Adipocyte (in vitro differentiated cells): ENCODE measurements at regions not wholly inside any gene's neighbourhood (a gene's known extent, or its start where the extent isn't known, plus 50 kb on each side); places are given as distances from the start of the nearest gene placed in this dataset.

Experiments used
- DNase-seq: peaks from one replicate; pipeline ENCODE4 v3.0.0-alpha.2; 2015; ENCODE audit warnings: low read depth
- H3K27me3 ChIP-seq: replicated peaks from 2 replicates; pipeline ENCODE4 v1.7.0; 2013; ENCODE audit warnings: mild to moderate bottlenecking, low read length, moderate library complexity; ENCODE audit not compliant: control insufficient read depth, insufficient read depth
- H3K36me3 ChIP-seq: 2 replicates; pipeline ENCODE4 v1.7.0; 2013; ENCODE audit warnings: low read length, mild to moderate bottlenecking, moderate library complexity; ENCODE audit not compliant: control insufficient read depth, insufficient read depth, severe bottlenecking
- H3K4me1 ChIP-seq: 2 replicates; pipeline ENCODE4 v1.7.0; 2013; ENCODE audit warnings: mild to moderate bottlenecking, low read length, moderate library complexity; ENCODE audit not compliant: control insufficient read depth, insufficient read depth
- H3K4me3 ChIP-seq: 2 replicates; pipeline ENCODE4 v1.7.0; 2013; ENCODE audit warnings: mild to moderate bottlenecking, low read length, moderate library complexity
- H3K9ac ChIP-seq: 2 replicates; pipeline ENCODE4 v1.7.0; 2013; ENCODE audit warnings: mild to moderate bottlenecking, low read length, moderate library complexity
- H3K9me3 ChIP-seq: 2 replicates; pipeline ENCODE4 v1.7.0; 2013; ENCODE audit warnings: mild to moderate bottlenecking, low read length, moderate library complexity; ENCODE audit not compliant: control insufficient read depth

DNA sequence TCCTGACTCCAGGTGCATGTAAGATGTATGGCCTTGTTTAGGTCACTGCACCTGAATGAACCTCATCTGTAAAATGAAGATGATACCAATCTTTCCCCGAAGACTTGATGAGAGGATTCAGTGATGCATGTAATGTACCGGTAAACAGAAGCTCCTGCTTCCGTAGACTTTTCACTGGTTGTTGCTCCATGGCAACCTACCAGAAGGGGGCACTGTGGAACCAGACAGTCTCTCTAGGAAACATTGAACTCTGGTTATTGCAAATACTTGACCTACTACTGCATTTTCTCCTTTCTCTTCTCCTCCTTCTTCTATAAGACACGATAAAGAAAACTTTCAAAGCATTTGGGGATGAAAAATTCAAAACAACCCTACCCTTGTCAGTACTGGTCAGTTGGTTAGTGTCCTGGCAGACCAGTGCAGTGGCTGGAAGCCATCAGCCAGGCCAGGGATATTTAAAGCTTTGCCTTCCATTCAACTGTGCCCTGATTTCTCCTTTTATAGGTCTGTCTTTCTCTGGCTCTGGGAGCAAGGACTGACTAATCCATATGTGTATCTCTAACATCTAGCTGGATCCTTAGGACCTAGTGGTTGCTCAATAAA is 667.4 kb upstream of the SALL1 start:
- no peak overlapping the region for H3K9ac ChIP-seq
- peaks cover 9% of the 10 kb centered on the region for H3K4me1 ChIP-seq
- no peaks in the 10 kb centered on the region for H3K36me3 ChIP-seq
- H3K4me3 ChIP-seq: no peak overlapping the region
- peak; percentile 67 for DNase-seq
- H3K27me3 ChIP-seq: peaks cover 4% of the 10 kb centered on the region
- H3K9me3 ChIP-seq: peaks cover 4% of the 10 kb centered on the region

DNA sequence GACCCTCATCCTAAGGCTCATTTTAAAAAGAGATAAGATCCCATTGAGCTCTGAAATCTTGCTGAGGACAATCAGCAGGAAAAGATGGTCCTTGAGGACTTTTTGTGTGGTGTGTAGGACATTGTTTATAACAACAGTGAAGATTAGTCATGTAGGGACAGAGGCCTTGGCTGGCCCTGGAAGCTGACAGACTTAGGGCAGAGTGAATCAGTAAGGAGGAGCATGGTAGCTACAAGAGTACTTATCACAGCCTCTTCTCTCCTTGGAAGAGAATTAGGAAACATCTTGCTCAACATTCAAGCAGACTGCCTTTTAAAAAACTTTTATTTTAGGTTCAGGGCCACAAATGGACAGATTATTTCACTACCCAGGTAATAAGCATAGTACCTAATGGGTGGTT is 665.9 kb upstream of the SALL1 start:
- H3K9ac ChIP-seq: no peak overlapping the region
- peaks cover 9% of the 10 kb centered on the region for H3K4me1 ChIP-seq
- no peak overlapping the region for H3K4me3 ChIP-seq
- peaks cover 5% of the 10 kb centered on the region for H3K9me3 ChIP-seq
- no peaks in the 10 kb centered on the region for H3K36me3 ChIP-seq
- peaks cover 1% of the 10 kb centered on the region for H3K27me3 ChIP-seq
- peak; percentile 4 for DNase-seq

DNA sequence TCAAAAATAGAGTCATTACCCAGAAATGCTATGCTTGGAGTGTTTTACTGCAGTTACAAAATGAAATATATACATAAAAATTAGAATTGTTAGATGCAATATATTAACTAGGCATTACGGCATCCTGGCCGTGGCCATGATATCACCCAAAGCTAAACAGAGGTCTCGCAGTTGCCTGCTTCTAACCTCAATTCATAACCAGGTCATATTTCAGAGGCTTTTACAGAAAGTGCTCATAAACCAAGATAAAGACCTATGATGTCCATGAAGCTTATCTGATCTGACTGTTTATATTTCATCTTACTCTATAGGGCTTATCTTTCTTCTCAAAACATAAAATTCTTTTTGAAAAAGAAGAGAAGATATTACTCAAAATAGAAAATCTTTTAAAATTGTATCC is 664.5 kb upstream of the SALL1 start:
- Histone ChIP-seq H3K36me3 (no peaks in the 10 kb centered on the region), H3K9me3 (peaks cover 5% of the 10 kb centered on the region), H3K4me1 (peaks cover 9% of the 10 kb centered on the region), H3K27me3 (no peaks in the 10 kb centered on the region), H3K4me3 (no peak overlapping the region), H3K9ac (no peak overlapping the region)
- no peak for DNase-seq

DNA sequence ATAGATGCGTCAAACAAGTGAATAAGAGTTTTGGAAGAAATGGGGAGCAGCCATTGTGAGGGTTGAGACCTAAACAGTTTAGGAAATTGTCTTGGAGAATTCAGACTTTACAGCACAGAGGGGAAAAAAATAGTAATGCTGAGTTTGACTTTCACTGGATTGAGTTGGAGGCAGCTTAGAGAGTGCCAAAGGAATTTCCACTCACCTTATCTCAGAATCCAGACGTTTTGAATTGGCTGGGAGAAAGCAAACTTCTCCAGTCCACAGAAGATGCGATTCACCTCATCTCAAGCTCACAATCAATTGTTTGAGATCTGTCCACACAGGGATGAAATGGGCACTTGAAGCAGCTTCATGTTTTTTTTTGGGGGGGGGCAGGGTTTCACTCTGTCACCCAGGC is 663.5 kb upstream of the SALL1 start:
- Histone ChIP-seq H3K9me3 (peaks cover 5% of the 10 kb centered on the region), H3K36me3 (no peaks in the 10 kb centered on the region), H3K9ac (no peak overlapping the region), H3K4me3 (no peak overlapping the region), H3K4me1 (peaks cover 9% of the 10 kb centered on the region), H3K27me3 (no peaks in the 10 kb centered on the region)
- DNase-seq: no peak

DNA sequence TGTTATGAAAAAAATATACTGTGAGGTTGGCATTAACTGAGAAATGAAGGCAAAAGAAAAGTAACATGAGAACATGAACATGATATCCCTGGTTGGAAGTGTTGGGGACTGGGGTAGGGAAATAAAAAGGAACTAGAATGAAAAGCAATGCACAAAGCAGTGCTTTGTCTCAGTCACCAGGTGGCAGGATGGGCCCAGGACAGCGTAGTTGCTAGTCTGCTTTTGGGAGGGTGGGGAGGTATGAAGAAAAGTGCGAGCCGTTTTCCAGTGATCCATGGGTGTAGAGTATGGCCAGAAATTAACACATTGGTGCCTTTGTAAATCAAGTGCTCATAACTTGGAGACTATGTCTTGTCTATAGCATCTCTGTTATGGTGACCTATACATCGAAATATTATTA is 662.5 kb upstream of the SALL1 start:
- H3K9me3 ChIP-seq: peaks cover 5% of the 10 kb centered on the region
- peaks cover 9% of the 10 kb centered on the region for H3K4me1 ChIP-seq
- no peaks in the 10 kb centered on the region for H3K27me3 ChIP-seq
- H3K9ac ChIP-seq: no peak overlapping the region
- no peak for DNase-seq
- H3K36me3 ChIP-seq: no peaks in the 10 kb centered on the region
- no peak overlapping the region for H3K4me3 ChIP-seq

DNA sequence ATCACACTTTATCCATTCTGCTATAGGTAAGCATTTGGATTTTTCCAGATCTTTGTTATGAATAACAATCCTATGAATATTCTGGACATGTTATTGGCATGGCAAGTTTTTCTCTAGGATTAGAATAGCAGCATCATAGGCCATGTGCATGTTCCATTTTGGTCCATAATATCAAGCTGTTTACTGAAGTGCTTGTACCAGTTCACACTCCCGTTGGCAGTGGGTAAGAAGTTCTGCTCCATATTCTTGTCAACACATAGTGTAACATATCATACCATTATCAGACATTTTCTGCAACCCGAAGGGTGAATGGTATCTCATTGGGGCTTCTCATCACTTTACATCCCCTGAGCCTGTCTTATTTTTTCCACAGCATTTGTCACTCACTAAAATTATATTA is 661.9 kb upstream of the SALL1 start:
- H3K4me1 ChIP-seq: peaks cover 9% of the 10 kb centered on the region
- H3K9me3 ChIP-seq: peaks cover 5% of the 10 kb centered on the region
- H3K27me3 ChIP-seq: no peaks in the 10 kb centered on the region
- H3K4me3 ChIP-seq: no peak overlapping the region
- no peaks in the 10 kb centered on the region for H3K36me3 ChIP-seq
- no peak for DNase-seq
- H3K9ac ChIP-seq: no peak overlapping the region

DNA sequence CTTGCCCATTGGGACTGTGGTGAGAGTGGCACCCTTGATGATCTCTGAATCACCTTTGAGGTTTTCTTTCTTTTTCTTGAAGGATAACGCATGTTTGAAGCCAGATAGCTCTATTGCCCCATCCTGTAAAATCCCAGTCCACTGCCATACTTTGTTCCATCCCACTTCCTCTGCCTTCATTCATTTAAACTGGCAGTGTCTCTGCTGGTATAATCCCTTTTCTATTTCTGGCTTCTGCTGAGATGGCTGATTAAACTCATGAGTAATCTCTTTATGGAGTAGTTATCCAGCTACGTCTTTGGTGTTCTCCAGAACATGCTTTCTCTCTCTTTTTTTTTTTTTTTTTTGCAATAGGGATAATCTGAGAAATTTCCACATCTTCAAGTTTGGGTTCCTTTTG is 656.5 kb upstream of the SALL1 start:
- Histone ChIP-seq H3K4me1 (no peaks in the 10 kb centered on the region), H3K27me3 (no peaks in the 10 kb centered on the region), H3K9me3 (no peaks in the 10 kb centered on the region), H3K36me3 (no peaks in the 10 kb centered on the region), H3K4me3 (no peak overlapping the region), H3K9ac (no peak overlapping the region)
- no peak for DNase-seq

DNA sequence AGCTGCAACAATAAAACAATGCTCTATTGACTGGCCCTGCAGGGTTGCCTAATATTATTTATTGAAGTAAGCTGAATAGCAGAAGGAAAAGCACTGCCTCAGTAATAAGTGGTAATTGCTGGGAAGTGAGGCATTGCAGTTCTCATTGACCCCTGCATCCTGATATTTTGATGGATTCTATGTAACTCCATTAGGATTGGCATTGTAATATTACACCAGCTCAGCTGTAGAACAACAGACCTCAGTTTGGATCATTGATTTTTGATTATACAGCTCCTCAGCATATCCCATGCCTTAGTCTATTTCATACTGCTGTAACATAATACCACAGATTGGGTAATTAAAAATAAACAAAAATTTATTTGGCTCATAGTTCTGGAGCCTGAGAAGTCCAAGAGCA is 650.6 kb upstream of the SALL1 start:
- peaks cover 6% of the 10 kb centered on the region for H3K27me3 ChIP-seq
- H3K36me3 ChIP-seq: no peaks in the 10 kb centered on the region
- no peak overlapping the region for H3K4me3 ChIP-seq
- peaks cover 3% of the 10 kb centered on the region for H3K4me1 ChIP-seq
- H3K9ac ChIP-seq: no peak overlapping the region
- H3K9me3 ChIP-seq: no peaks in the 10 kb centered on the region
- no peak for DNase-seq

DNA sequence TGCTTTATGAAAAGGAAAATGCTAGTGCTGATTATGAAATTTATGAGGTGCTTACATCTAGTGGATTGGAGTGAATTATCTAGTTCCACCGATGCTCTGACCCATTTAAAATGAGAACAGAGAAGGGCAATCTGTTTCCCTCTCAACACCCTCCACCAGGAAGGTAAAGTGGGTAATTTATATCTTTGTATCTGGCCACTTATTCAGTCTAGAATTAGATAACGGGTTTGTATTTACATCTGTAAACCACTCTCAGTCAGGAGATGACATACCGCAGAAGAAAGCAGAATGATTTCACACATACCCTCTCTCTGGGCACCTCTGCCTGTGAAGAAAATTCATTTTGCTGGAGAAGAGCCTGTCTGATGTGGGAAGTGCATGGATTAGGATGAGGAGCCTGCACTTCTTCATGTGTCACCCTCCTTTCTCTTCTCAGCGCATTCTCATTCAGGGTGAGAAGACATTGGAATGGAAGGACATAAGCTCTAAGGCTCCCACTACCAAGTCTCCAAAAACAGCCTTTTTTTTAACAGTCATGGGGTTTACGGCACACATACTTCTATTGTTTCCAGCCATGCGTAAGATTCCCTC is 646.7 kb upstream of the SALL1 start:
- Histone ChIP-seq H3K27me3 (peaks cover 27% of the 10 kb centered on the region), H3K9me3 (no peaks in the 10 kb centered on the region), H3K4me3 (no peak overlapping the region), H3K4me1 (peaks cover 3% of the 10 kb centered on the region), H3K36me3 (no peaks in the 10 kb centered on the region), H3K9ac (no peak overlapping the region)
- no peak for DNase-seq

DNA sequence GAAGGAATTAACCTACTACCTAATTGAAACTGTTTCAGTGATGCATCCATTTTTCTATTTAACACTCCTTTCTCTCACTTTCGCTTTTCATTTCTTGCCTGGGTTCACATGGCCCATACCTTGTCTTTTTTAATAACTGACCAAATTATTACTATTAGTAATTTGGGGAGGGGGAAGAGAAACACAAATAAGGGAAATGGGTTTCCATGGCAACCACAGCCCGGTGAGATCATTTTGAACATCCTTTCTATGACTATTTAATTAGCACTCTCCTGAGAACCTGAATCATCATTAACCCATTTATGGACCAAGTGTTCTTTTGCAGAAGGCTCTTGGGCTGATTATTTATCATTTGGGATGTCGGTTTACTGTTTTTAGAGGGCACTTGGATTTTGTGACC is 628.2 kb upstream of the SALL1 start:
- H3K36me3 ChIP-seq: no peaks in the 10 kb centered on the region
- no peaks in the 10 kb centered on the region for H3K27me3 ChIP-seq
- no peak overlapping the region for H3K9ac ChIP-seq
- H3K9me3 ChIP-seq: peaks cover 10% of the 10 kb centered on the region
- H3K4me1 ChIP-seq: no peaks in the 10 kb centered on the region
- no peak overlapping the region for H3K4me3 ChIP-seq
- no peak for DNase-seq

DNA sequence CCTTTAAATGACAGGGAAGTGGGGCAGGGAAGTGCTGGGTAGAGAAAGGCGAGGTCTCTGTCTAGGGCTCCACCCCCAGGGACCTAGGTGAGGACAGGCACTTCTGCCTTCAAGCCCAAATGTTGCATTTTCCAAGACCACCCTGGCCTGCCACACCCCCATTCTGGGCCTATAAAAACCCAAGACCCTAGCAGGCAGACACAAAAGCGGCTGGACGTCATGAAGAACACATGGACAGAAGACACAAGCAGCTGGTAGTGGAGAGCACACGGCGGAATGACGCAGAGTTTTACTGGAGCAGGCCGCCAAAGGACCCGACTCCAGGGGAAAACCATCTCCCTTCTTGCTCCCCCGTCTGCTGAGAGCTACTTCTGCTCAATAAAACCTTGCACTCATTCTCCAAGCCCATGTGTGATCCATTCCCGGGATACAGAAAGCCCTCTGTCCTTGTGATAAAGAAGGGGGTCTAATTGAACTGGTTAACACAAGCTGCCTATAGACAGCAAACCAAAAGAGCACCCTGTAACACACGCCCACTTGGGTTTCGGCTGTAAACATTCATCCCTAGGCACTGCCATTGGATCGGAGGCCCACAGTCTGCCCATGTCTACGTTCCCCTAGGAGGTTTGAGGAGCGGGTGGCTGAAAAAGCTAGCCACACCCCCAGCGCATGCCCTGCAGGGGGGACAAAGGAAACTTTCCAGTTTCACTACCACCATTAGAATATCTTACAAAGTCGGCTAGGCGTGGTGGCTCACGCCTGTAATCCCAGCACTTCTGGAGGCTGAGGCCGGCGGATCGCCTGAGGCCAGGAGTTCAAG is 622.2 kb upstream of the SALL1 start:
- no peak overlapping the region for H3K4me3 ChIP-seq
- H3K36me3 ChIP-seq: no peaks in the 10 kb centered on the region
- H3K9ac ChIP-seq: no peak overlapping the region
- no peaks in the 10 kb centered on the region for H3K9me3 ChIP-seq
- no peaks in the 10 kb centered on the region for H3K4me1 ChIP-seq
- DNase-seq: no peak
- peaks cover 20% of the 10 kb centered on the region for H3K27me3 ChIP-seq
